Ascending aorta (tissue), 2 donors: ENCODE measurements at regions not wholly inside any gene's neighbourhood (a gene's known extent, or its start where the extent isn't known, plus 50 kb on each side); places are given as distances from the start of the nearest gene placed in this dataset.
"Not testable (repeated sequence)": the region's sequence is repeated elsewhere in the genome, so short reads cannot be mapped to it uniquely, and the experiment has no call there.

Experiments used
- DNase-seq, 2 donors: peaks; one replicate each; pipeline ENCODE4 v3.0.0-alpha.2; 2019; ENCODE audit warnings: low spot score in 2 of 2
- H3K27ac ChIP-seq, 2 donors: fragments of 200-600 bp; sonication (generic); one replicate each; pipeline ENCODE4 v1.5.1; 2016 to 2017; ENCODE audit warnings: mild to moderate bottlenecking in 1 of 2
- H3K27me3 ChIP-seq: fragments of 200-600 bp; sonication (generic); one replicate; pipeline ENCODE4 v1.5.1; 2017
- H3K36me3 ChIP-seq, 2 donors: fragments of 200-600 bp; sonication (generic); one replicate each; pipeline ENCODE4 v1.5.1; 2016
- H3K4me1 ChIP-seq, 2 donors: fragments of 200-600 bp; sonication (generic); one replicate each; pipeline ENCODE4 v1.5.1; 2016 to 2017; ENCODE audit warnings: mild to moderate bottlenecking in 1 of 2
- H3K4me3 ChIP-seq, 2 donors: fragments of 200-600 bp; sonication (generic); one replicate each; pipeline ENCODE4 v1.5.1; 2016 to 2017; ENCODE audit warnings: mild to moderate bottlenecking in 1 of 2
- H3K9me3 ChIP-seq, 2 donors: fragments of 200-600 bp; sonication (generic); one replicate each; pipeline ENCODE4 v1.5.1; 2016
- CTCF ChIP-seq, 3 experiments: fragments of 200-600 bp in 2 of 3; fragments of 450-650 bp in 1 of 3; sonication (generic) in 2 of 3; IDR thresholded peaks; one replicate each; pipeline ENCODE4 v1.5.1; 2016 to 2019; ENCODE audit warnings: antibody characterized with exemption in 3 of 3, mild to moderate bottlenecking in 1 of 3, moderate library complexity in 1 of 3
- intact Hi-C: fragments of 100-400 bp; cut with DNase I; formaldehyde crosslinking; loops from one replicate; pipeline ENCODE4 v1.15.1; 2023

- intact Hi-C loops = no loop called here
- Histone ChIP-seq H3K4me3 (no peak overlapping the region), H3K4me1 (no peaks in the 10 kb centered on the region), H3K27ac (no peak overlapping the region), H3K9me3 (peaks cover 0 to 3% of the 10 kb centered on the region in 2 donors), H3K27me3 (no peaks in the 10 kb centered on the region), H3K36me3 (no peaks in the 10 kb centered on the region)
- DNase-seq = no peak
- no peak for TF ChIP-seq CTCF (IDR thresholded peaks at IDR 0.05)
These were observed 114.6 kb downstream of the NBPF12 start for GRCh38 chr1:147052677-147053076.

GRCh38 chr1:147052143-147052542, 114.0 kb downstream of the NBPF12 start:
- Histone ChIP-seq H3K27me3 (no peaks in the 10 kb centered on the region), H3K4me1 (no peaks in the 10 kb centered on the region), H3K9me3 (peaks cover 0 to under 1% of the 10 kb centered on the region in 2 donors), H3K4me3 (no peak overlapping the region), H3K36me3 (no peaks in the 10 kb centered on the region), H3K27ac (no peak overlapping the region)
- intact Hi-C loops = no loop called here
- TF ChIP-seq CTCF (IDR thresholded peaks at IDR 0.05) = no peak
- no peak for DNase-seq

GRCh38 chr1:147051136-147051535, 113.0 kb downstream of the NBPF12 start:
- no peaks in the 10 kb centered on the region for H3K4me1 ChIP-seq
- intact Hi-C loops = no loop called here
- no peak for TF ChIP-seq CTCF (IDR thresholded peaks at IDR 0.05)
- H3K36me3 ChIP-seq = no peaks in the 10 kb centered on the region
- DNase-seq = no peak
- no peaks in the 10 kb centered on the region for H3K27me3 ChIP-seq
- H3K27ac ChIP-seq = no peak overlapping the region
- no peaks in the 10 kb centered on the region for H3K9me3 ChIP-seq
- H3K4me3 ChIP-seq = no peak overlapping the region

- Histone ChIP-seq H3K27ac (no peak overlapping the region), H3K27me3 (no peaks in the 10 kb centered on the region), H3K4me1 (no peaks in the 10 kb centered on the region), H3K4me3 (no peak overlapping the region), H3K9me3 (no peaks in the 10 kb centered on the region), H3K36me3 (no peaks in the 10 kb centered on the region)
- DNase-seq = no peak
- TF ChIP-seq CTCF (IDR thresholded peaks at IDR 0.05) = no peak
- intact Hi-C loops = no loop called here
These were observed 112.5 kb downstream of the NBPF12 start for GRCh38 chr1:147050654-147051053.

- H3K36me3 ChIP-seq, DNase-seq, H3K4me1 ChIP-seq, intact Hi-C loops, H3K9me3 ChIP-seq, H3K27me3 ChIP-seq, H3K4me3 ChIP-seq, H3K27ac ChIP-seq: not testable (repeated sequence)
These were observed 108.8 kb downstream of the NBPF12 start for GRCh38 chr1:147046863-147047394.

- intact Hi-C loops = no loop called here
- H3K36me3 ChIP-seq = no peaks in the 10 kb centered on the region
- H3K27ac ChIP-seq = no peak overlapping the region
- H3K27me3 ChIP-seq = no peaks in the 10 kb centered on the region
- TF ChIP-seq CTCF (IDR thresholded peaks at IDR 0.05) = no peak
- DNase-seq = no peak
- H3K9me3 ChIP-seq = no peaks in the 10 kb centered on the region
- no peak overlapping the region for H3K4me3 ChIP-seq
- no peaks in the 10 kb centered on the region for H3K4me1 ChIP-seq
These were observed 108.2 kb downstream of the NBPF12 start for GRCh38 chr1:147046189-147046862.
